ENCODE measurements at regions not wholly inside any gene's neighbourhood (a gene's known extent, or its start where the extent isn't known, plus 50 kb on each side); places are given as distances from the start of the nearest gene placed in this dataset.

DNA sequence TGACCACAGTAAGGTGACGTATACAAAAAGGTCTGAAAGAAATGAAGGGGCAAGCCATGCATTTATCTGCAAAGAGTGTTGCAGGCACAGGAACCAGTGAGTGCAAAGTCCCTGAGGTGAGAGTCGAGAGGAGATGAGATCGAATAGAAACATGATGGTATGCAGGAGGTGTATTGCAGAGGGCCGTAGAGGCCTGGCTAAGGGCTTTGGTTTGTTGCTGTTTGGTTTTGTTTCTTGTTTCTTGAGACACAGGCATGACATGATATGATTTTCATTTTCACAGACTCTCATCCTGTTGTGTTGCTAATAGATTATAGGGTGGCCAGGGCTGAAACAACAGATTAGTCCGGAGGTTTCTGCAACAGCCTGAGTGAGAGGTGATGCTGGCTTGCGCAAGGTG is 80.4 kb downstream of the HSPH1 start:
- no peak for DNase-seq (ENCODE audit: low read depth)

DNA sequence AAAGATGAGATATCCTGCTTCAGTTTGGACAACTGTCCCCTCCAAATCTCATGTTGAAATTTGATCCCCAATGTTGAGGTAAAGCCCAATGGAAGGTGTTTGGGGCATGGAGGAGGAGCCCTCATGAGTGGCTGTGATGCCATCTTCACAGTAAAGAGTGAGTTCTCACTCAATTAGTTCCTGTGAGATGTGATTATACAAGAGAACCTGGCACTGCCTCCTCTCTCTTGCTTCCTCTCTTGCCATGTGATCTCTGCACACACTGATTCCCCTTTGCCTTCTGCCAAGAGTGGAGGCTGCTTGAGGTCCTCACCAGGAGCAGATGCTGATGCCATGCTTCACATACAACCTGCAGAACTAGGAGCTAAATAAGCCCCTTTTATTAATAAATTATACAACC is 86.9 kb downstream of the HSPH1 start:
- DNase-seq (ENCODE audit: low read depth) = no peak

DNA sequence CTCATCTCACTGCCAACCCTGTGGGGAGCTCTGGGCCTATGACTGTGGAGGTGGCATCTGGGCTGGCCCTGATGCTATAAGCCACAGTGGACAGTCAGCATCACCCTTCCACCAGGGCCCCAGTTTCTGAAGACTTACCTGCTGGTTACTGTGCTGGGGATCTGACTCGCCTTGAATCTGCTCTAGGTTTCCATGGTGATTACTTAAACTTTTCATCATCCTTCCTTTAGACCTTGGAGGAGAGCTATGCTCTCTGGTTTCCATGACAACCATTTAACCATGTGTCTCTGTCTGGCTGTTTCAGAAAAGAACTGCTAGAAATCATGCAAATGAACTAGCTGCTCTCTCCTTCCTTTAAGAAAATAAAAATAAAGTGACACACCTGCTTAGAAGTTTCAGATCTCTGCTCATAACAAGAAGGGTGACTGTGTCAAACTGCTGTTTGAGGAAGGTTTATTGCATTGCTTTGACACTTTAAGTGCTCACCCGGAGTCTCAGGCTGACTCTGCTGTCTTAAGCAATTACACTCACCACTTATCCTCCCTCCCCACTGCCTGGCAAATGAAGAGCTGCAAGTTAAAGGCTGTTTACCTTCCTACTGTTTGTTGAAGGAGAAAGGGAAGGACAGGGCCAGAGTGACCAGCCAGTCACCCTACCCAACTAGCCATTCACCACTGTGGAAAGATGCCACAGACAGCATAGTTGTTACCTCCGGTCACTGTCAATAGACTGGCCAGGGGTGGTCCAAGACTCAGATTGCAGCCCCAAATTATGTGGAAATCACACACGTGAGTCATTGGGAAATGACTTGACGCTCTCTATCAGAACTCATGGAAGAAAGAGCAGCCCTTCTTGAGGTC is 87.6 kb downstream of the HSPH1 start:
- no peak for DNase-seq (ENCODE audit: low read depth)

DNA sequence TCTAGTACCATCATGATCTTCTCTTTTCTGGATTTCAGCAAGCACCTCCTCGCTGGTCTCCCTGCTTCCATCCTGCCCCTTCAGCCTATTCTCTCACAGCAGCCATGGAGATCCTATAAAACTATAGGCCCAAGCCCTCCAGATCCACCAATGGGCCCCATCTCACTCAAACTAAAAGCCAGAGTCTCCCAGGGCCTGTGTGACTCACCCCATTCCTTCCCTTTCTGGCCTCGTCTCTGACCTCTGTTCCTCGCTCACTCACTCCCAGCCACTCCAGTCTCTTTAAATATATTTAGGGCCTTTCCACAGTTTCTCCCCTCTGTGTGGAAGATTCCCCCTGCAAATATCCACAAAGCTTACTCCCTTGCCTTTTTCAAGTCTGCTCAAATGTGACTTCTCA is 89.7 kb downstream of the HSPH1 start:
- DNase-seq (ENCODE audit: low read depth) = no peak

DNA sequence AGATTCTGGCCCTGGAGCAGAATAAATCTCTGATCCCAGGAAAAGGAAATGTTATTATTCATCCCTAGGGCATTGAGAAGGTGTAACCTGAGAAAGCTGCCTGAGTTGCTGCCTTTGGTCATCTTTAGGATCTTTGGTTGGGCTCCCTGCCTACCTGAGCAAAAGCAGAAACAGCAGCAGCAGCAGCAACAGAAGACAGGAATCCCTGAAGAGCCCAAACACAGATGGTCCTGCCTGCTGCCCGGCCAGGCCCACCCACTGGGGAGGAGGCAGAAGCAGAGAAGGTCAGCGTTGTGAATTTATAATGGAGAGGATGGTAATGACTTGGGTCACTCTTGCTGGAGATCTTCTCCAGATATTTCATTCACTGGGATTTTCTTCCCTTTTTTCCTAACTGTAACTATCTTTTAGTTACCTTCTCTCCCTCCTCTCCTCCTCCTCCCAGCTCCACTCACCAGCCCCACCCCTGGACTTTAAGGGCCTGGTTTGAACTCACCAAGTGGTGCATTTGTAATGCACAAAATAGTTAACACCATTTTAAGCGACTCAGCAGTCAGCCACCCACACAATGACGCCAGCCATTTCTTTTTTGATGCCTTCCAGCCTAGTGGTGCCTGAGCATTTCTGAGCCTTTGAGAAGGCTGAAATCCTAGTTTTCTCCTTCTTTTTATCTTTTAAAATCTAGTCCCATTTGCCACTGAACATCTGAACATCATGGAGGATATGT is 91.7 kb downstream of the HSPH1 start:
- DNase-seq (ENCODE audit: low read depth) = no peak

DNA sequence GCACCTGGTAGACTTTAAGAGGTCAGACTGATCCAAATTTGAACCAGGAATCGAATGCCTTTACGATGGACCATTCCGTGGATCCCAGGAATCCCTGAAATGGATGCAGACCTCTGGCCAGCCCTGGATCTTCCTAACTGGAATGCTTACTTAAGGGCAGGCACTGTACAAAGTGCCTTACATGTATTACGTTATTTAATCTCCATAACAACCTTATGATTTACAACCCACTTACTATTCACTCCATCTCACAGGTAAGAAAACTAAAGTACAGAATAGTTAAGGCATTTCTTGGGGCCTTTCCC is 93.6 kb downstream of the HSPH1 start:
- no peak for DNase-seq (ENCODE audit: low read depth)

DNA sequence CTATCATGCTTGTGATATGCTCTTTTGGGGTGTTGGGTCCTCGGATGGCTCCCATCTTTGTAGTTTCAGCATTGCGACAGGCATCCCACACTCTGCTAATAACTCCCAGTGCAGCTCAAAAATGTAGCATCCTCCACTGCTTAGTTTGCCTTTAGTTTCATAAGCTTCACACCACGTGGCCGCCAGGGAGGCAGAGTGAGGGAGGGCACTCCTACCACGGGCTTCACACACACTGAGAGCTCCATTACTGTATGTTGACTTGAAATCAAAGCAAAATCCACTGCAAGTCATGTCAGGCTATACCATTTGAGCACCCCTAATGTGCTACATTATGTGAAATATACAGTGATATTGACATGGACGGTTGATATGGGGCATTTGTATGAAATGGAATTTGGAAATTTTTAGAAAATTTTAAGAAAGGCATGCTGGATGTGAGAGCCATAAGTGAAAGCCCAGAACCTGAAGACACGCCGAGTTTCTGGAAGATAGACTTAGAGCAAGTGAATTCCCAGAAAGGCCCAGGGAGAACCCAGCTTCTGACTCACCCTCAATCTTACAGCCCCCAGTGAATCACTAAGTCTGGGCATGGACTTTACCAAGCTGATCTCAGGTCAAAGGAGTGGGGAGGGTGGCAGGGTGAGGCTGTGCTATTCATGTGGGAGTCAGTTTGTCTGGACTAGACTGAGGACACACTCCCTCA is 94.1 kb downstream of the HSPH1 start:
- no peak for DNase-seq (ENCODE audit: low read depth)

DNA sequence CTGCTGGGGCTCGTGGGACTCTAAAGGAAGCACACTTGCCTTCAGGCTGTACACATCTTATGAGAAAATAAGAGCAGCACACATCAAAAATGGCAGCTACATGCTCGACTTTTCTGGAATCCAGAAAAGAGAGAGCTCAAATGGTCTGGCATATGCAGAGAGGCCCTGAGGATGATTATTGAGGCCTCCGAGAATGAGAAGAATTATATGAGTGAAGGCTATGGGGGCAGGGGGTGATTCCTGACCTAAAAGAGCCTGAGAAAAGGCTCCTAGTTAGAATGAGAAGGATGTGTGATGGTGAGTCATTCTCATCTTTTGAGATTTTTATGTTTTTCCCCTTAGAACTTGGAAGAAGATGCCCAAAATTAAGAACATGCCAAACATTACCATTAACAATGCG is 97.1 kb downstream of the HSPH1 start:
- no peak for DNase-seq (ENCODE audit: low read depth)

DNA sequence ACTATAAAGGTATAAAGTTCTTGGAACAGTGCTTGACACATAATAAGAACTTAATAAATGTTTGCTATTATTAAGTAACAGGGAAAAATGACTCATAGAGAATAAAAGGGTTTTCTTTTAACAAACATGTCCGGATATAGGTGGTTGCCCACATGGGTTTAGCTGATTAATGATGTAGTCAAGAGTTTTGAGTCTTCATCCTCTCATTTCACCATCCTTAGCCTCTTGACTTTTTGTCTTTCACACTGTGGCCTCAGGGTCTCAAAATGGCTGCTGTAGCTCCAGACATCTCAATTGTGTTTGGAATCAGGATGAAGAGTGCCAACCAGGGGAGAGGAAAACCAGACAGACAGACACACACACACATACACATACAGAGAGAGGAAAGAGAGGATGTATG is 97.9 kb downstream of the HSPH1 start:
- DNase-seq (ENCODE audit: low read depth) = no peak

DNA sequence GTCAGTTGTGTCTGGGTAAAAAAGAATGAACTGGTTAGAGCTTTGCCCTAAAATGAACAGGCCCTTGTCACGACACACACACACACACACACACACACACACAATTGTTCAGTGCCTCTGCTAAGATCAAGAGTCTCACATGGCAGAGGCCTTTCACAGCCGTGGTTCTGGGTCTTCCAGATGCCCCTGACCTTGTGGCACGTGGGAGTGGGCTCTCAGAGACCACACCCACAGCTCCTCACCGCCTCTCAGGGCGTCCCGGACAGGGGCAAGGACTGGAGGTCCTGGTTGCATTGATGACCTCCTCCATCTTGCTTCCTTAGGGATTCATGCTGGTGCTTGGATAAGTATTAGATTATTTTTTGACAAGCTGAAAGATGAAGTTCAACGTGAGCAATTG is 101.0 kb downstream of the HSPH1 start:
- DNase-seq (ENCODE audit: low read depth) = no peak

DNA sequence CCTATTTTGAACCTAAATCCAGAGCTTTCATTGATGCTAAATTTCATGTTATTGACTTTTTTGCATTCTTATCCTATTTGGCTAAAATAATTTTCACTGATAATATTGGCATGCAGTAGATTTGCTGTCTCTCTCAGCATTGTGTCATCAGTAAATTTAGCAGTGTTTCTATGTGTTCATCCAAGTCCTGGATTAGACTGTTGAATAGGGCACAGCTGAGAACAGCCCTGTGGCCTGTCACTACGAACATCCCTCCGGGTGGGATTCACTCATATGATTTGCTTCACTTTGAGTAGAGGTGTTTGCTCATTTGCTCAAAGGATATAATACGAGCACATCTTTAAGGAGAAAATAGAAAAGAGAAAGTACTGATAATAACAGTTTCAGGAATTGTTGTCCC is 101.5 kb downstream of the HSPH1 start:
- DNase-seq (ENCODE audit: low read depth) = no peak

DNA sequence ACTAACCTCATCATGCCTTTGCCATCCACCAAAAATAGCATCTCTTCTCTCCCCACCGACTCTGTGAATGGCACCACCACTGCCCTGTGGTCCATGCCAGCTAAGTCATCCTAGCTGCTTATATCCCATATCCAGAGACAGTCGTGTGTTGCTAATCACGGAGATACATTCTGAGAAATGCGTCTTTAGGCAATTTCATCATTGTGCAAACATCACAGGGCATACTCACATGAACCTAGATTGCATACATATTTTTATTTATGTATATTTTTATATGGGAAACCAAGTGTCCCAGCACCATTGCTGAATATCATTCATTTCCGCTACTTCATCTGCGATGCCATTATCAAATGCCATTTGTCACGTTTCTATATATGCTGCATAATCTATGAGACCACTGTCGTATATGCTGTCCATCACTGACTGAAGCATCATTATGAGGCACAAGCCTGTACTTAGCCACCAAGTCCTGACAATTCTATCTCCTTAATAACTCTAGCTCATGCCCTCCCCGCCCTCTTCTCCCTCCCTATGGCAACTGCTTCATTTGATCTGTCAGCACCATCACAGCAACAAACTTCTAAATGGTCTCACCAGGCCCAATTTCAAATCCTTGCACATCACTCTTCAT is 104.2 kb downstream of the HSPH1 start:
- no peak for DNase-seq (ENCODE audit: low read depth)

DNA sequence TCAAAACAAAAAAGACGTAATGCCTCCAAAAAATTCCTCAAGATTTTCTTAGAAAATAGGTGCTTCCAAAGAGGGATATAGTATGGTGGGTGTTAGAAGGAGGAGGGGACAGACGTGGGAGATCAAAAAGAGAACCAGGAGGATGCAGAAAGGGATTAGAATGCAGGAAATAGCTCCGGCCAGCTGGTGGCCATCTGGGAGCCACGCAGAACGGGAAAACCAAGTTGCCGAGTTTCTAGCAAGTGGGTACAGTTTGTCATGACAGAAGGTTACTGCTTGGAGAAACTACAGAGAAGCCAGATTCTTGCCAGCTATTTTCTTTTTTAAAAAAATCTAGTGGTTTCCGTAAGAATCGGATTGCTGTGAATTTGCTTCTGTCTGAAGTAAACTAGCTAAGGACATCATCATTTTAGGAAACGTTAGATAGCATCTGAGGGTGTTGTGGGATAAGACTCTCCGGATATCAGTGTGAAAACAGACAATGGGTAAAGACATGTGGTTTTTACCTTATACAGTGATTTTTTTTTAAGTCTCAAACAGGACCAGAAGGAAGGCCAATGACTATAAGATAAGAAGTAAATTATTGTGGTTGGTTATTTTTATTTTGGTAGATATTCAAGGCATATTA is 104.9 kb downstream of the HSPH1 start:
- no peak for DNase-seq (ENCODE audit: low read depth)

DNA sequence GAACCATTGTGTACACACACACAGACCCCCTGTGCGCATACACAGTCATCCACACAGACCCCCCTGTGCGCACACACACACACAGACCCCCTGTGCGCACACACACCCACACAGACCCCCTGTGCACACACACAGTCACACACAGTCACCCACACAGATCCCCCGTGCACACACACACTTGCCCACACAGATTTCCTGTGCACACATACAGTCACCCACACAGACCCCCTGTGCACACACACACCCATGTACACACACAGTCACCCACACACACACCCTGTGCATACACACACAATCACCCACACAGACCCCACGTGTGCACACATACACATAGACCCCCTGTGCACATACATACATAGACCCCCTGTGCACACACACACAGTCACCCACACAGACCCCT is 106.1 kb downstream of the HSPH1 start:
- no peak for DNase-seq (ENCODE audit: low read depth)

DNA sequence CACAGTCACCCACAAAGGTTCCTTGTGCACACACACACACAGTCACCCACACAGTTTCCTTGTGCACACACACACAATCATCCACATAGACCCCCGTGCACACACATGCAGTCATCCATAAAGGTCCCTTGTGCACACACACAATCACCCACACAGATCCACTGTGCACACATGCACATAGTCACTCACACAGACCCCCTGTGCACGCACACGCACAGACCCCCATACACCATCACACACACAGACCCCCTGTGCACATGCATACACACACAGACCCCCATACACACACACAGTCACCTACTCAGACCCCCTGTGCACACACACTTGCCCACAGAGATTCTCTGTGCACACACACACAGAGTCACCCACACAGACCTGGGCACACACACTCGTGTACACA is 107.1 kb downstream of the HSPH1 start:
- no peak for DNase-seq (ENCODE audit: low read depth)

DNA sequence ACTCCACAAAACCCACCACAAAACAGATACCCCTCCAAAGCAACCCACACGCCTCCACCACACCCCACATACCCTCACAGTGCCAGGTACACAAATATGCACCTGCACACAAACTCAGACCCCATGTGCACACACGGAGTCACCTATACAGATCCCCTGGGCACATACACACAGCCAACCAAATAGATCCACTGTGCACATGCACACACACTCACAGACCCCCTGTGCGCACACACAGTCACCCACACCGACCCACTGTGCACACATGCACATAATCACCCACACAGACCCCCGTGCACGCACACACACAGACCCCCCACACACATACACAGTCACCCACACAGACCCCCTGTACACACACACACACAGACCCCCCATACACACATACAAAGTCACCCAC is 107.8 kb downstream of the HSPH1 start:
- DNase-seq (ENCODE audit: low read depth) = no peak

DNA sequence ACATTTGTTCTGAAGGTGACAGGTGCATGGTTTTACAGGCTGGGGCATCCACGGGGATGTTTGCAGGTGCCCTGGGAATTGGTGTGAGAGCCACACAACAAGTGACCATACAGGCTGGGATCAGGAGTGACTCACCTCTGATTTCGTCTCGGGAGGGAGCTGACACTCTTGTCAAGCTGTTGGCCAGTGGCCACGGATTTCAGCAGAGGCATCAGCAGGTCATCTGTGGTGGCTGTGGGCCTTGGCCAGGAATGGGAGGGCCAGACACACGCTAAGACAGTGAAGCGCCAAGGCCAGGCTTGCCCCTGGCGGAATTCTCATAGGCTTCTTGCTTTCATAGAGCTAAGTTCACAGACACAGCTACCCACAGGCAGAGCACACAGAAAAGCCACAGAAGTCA is 108.6 kb downstream of the HSPH1 start:
- DNase-seq (ENCODE audit: low read depth) = no peak

DNA sequence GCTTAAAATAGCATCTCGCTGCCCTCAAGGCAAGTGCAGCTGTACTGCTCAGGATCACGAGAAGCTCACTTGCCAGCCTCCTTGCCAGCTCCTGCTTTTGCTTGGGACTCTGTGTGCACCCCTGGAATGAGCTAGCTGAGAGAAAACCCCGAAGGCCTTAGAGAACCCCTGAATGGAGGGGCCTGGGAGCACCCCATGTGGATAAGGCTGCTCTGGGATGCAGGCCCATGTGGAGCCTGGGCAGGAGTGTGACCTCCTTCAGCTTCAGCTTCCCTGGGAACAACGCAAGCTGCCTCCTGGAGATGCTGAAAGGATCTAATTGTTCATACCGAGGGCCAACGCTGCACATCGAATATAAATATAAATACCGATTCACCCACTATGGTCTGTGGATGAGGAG is 109.2 kb downstream of the HSPH1 start:
- no peak for DNase-seq (ENCODE audit: low read depth)

DNA sequence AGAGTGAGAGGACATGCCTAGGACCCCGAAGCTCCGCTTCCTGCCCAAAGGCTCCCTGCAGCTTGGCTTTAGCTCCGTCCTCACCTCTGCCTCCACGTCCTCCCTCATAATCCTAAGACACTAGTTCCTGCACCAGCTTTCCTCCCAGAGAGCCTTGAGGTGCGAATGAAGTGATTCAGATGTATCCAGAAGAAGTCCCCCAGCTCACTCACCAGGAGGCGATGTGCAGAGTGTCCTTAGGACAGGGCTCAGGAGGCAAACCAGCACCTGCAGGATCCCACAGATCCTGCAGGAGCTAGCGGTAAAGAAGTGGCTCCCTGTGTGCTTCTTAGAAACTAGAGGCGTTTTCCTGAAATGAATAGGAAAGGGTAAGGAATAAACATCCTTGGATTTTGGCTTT is 109.7 kb downstream of the HSPH1 start:
- DNase-seq (ENCODE audit: low read depth) = no peak

DNA sequence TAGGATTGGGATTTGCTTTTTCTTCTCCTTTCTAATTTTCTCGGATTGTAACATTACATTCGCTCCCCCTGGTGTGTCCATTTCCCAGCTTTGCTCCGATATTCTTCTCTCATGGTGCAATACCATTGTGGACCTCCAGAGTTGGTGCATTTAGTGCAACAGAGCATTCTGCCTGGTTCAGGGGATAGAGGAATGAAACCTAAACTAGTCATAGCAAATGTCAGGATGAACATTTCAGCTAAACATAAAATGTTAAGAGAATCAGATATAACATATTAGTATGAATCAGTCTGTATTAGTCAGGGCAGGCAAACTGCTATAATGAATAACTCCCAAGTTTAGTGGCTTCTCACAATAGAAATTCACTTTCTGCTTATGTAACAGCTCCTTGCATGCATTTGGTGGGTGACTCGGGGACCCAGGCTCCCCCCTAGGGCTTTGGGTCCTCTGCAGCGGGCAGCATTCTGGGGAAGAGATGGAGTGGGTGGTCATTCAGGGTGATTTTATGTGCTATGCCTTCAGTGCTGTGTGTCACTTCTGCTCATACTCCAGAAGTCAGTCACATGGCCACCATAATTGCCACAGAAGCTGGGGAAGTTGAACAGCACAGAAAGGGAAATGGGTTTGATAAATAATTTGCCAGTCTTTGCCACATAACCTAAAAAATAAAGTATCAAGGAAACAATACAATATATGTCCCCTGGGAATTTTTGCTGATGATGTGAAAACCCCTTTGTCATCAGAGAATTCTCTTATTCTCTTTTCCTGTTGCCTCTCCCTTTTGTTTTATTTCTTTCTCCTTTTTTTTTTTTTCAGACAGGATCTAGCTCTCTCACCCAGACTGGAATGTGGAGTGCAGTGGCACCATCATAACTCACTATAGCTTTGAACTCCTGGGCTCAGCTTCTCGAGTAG is 111.0 kb downstream of the HSPH1 start:
- no peak for DNase-seq (ENCODE audit: low read depth)

DNA sequence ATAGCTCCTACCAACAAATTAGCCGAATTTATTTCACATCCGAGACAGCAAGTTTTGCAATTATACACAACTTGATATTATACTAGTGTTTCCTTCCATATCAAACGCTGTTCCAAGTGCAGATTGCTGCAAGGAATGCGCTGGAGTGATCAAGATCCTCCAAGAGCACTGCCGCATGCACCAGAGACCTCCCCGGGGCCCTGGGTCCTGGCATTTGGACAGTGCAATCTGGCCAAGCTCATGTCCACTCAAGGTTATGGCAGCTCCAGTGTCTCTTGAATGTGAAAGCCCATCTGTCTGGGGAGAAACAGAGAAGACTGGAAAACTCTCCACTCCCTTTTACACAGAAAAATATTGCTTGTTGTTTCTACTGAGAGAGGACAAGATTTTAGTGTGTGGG is 111.9 kb downstream of the HSPH1 start:
- no peak for DNase-seq (ENCODE audit: low read depth)

Data from stimulated activated CD8-positive, alpha-beta memory T cell treated with anti-CD3 and anti-CD28 coated beads, Interleukin-15, amount 100 ng/mL, for 1 hour (primary cell).